IMR-90 (cell line): ENCODE measurements at regions not wholly inside any gene's neighbourhood (a gene's known extent, or its start where the extent isn't known, plus 50 kb on each side); places are given as distances from the start of the nearest gene placed in this dataset.

Experiments
- ATAC-seq: fragments of 200-7000 bp; cut with Tn5 transposase; 2 replicates; pipeline ENCODE4 v1.9.1; 2020; ENCODE audit warnings: low read depth, mild to moderate bottlenecking, moderate library complexity
- BruUV-seq: library from RNA; stranded (reverse); fragments of 400-500 nt; replicated peaks from 2 replicates; lab custom pipeline; 2021; lab: Mats Ljungman, UMichigan
- CTCF ChIA-PET: fragments of 300-600 bp; formaldehyde crosslinking; extraction: SDS; loops from one replicate; lab custom pipeline; 2021; ENCODE audit warnings: antibody characterized with exemption; lab: Yijun Ruan, JAX
- POLR2A ChIA-PET: fragments of 300-600 bp; sonication (Branson Sonifier 250); formaldehyde crosslinking; loops from one replicate; lab custom pipeline; 2022; ENCODE audit warnings: antibody characterized with exemption; ENCODE audit not compliant: unreplicated experiment; lab: Charles Lee
- DNase-seq: peaks from one replicate; pipeline ENCODE4 v3.0.0; 2013
- H2AFZ ChIP-seq: replicated peaks from 2 replicates; pipeline ENCODE3; 2013; ENCODE audit warnings: low read length, mild to moderate bottlenecking; ENCODE audit not compliant: poor library complexity
- H2AK5ac ChIP-seq: 2 replicates; pipeline ENCODE4 v1.6.1; 2013; ENCODE audit warnings: low read depth, low read length, inconsistent platforms
- H2AK9ac ChIP-seq: replicated peaks from 2 replicates; pipeline ENCODE3; 2013; ENCODE audit warnings: mild to moderate bottlenecking, low read depth, low read length, moderate library complexity; ENCODE audit not compliant: poor library complexity
- H2BK120ac ChIP-seq: 2 replicates; pipeline ENCODE4 v1.6.1; 2013; ENCODE audit warnings: low read depth, low read length, inconsistent platforms
- H2BK15ac ChIP-seq: 3 replicates; pipeline ENCODE4 v1.6.1; 2013; ENCODE audit warnings: low read depth, low read length, inconsistent platforms
- H2BK20ac ChIP-seq: 2 replicates; pipeline ENCODE4 v1.6.1; 2013; ENCODE audit warnings: low read depth, mild to moderate bottlenecking, inconsistent platforms, low read length, moderate library complexity
- H2BK5ac ChIP-seq: 2 replicates; pipeline ENCODE4 v1.6.1; 2013; ENCODE audit warnings: mild to moderate bottlenecking, low read depth, low read length, inconsistent platforms; ENCODE audit not compliant: poor library complexity, severe bottlenecking
- H3K14ac ChIP-seq: replicated peaks from 2 replicates; pipeline ENCODE4 v1.6.1; 2013; ENCODE audit warnings: low read depth, low read length, inconsistent platforms
- H3K18ac ChIP-seq: 2 replicates; pipeline ENCODE4 v1.6.1; 2013; ENCODE audit warnings: low read depth, low read length, control low read depth
- H3K23ac ChIP-seq: 2 replicates; pipeline ENCODE4 v1.6.1; 2013; ENCODE audit warnings: low read depth, low read length, inconsistent platforms
- H3K27ac ChIP-seq: 2 replicates; pipeline ENCODE4 v1.5.1; 2013; ENCODE audit warnings: mild to moderate bottlenecking, control low read depth, low read length; ENCODE audit not compliant: insufficient read depth
- H3K27me3 ChIP-seq: 2 replicates; pipeline ENCODE4 v1.6.1; 2013; ENCODE audit warnings: low read length; ENCODE audit not compliant: control insufficient read depth, insufficient read depth
- H3K36me3 ChIP-seq: 2 replicates; pipeline ENCODE4 v1.6.1; 2013; ENCODE audit warnings: low read length, mixed read lengths; ENCODE audit not compliant: control insufficient read depth, insufficient read depth
- H3K4ac ChIP-seq: 2 replicates; pipeline ENCODE4 v1.6.1; 2013; ENCODE audit warnings: low read depth, low read length, inconsistent platforms
- H3K4me1 ChIP-seq: 2 replicates; pipeline ENCODE4 v1.6.1; 2013; ENCODE audit warnings: low read length, mixed read lengths; ENCODE audit not compliant: control insufficient read depth, insufficient read depth
- H3K4me2 ChIP-seq: 2 replicates; pipeline ENCODE4 v1.6.1; 2013; ENCODE audit warnings: low read depth, mild to moderate bottlenecking, control low read depth, low read length, moderate library complexity
- H3K4me3 ChIP-seq: 2 replicates; pipeline ENCODE4 v1.5.1; 2013; ENCODE audit warnings: low read depth, mild to moderate bottlenecking, control low read depth, low read length, moderate library complexity; ENCODE audit not compliant: insufficient read depth
- H3K56ac ChIP-seq: 2 replicates; pipeline ENCODE4 v1.6.1; 2013; ENCODE audit warnings: low read length, inconsistent platforms; ENCODE audit not compliant: insufficient read depth; ENCODE audit errors: extremely low read depth
- H3K79me1 ChIP-seq, 2 experiments: 2 replicates each; pipeline ENCODE4 v1.6.1; 2013; ENCODE audit warnings: low read length in 2 of 2, inconsistent platforms in 1 of 2, low read depth in 1 of 2
- H3K9ac ChIP-seq: 2 replicates; pipeline ENCODE4 v1.6.1; 2013; ENCODE audit warnings: low read depth, low read length, control low read depth
- H3K9me1 ChIP-seq: 2 replicates; pipeline ENCODE4 v1.6.1; 2013; ENCODE audit warnings: low read length, inconsistent platforms; ENCODE audit not compliant: insufficient read depth
- H3K9me3 ChIP-seq: 2 replicates; pipeline ENCODE4 v1.6.1; 2013; ENCODE audit warnings: low read length; ENCODE audit not compliant: control insufficient read depth, insufficient read depth
- H4K20me1 ChIP-seq: 2 replicates; pipeline ENCODE4 v1.6.1; 2013; ENCODE audit warnings: low read length, inconsistent platforms; ENCODE audit not compliant: insufficient read depth
- H4K5ac ChIP-seq: 2 replicates; pipeline ENCODE4 v1.6.1; 2013; ENCODE audit warnings: mild to moderate bottlenecking, low read depth, low read length, control low read depth
- H4K8ac ChIP-seq, 2 experiments: 2 replicates each; pipeline ENCODE4 v1.6.1; 2013; ENCODE audit warnings: low read depth in 2 of 2, low read length in 2 of 2, control low read depth in 1 of 2, inconsistent platforms in 1 of 2
- H4K91ac ChIP-seq: 2 replicates; pipeline ENCODE4 v1.6.1; 2013; ENCODE audit warnings: low read depth, low read length, inconsistent platforms; ENCODE audit not compliant: insufficient read depth
- FOS ChIP-seq: fragments of 150-350 bp; IDR thresholded peaks from 2 replicates; pipeline ENCODE4 v1.6.1; 2016; ENCODE audit warnings: low read depth, low read length
- MAFK ChIP-seq: IDR thresholded peaks from 2 replicates; pipeline ENCODE4 v1.6.1; 2012; ENCODE audit warnings: low read depth, low read length, improper control_type of control experiment
- SMC3 ChIP-seq: fragments of 150-350 bp; IDR thresholded peaks from 2 replicates; pipeline ENCODE4 v1.6.1; 2016; ENCODE audit warnings: low read depth, mild to moderate bottlenecking, antibody characterized with exemption, low read length, moderate library complexity
- WGBS, 2 experiments: methylation state at CpG; one replicate each; pipeline versions ENCODE4 v1.1.5 to v1.1.7; 2013; ENCODE audit warnings: missing lambda C conversion rate in 2 of 2; ENCODE audit not compliant: insufficient read length in 1 of 2; ENCODE audit errors: extremely low coverage in 2 of 2; 5-methylcytosine and 5-hydroxymethylcytosine counted together
- dilution Hi-C: fragments of 300-500 bp; cut with HindIII; formaldehyde crosslinking; loops from one replicate; pipeline ENCODE4 v1.14.3; 2018; ENCODE audit warnings: low sequenced_read_pairs; ENCODE audit not compliant: unreplicated experiment
- in situ Hi-C: fragments of 300-500 bp; cut with MboI; formaldehyde crosslinking; loops from 3 replicates; pipeline ENCODE4 v1.14.3; 2019; ENCODE audit warnings: low sequenced_read_pairs, inconsistent platforms, mixed read lengths
- intact Hi-C: fragments of 100-400 bp; cut with micrococcal nuclease; formaldehyde crosslinking; loops from 2 replicates; pipeline ENCODE4 v1.10.0; 2022

GRCh38 chr22:27003297-27003696, 345.9 kb downstream of the MIAT start:
- Histone ChIP-seq H2AK5ac (no peak overlapping the region), H3K4me3 (no peak overlapping the region), H3K14ac (no peak overlapping the region), H2BK120ac (no peak overlapping the region), H3K9me1 (no peaks in the 10 kb centered on the region), H3K27me3 (peaks cover 10% of the 10 kb centered on the region), H3K4ac (no peak overlapping the region), H3K79me1 (no peaks in the 10 kb centered on the region), H3K27ac (no peak overlapping the region), H2BK15ac (no peak overlapping the region), H3K4me2 (no peak overlapping the region), H2BK5ac (no peak overlapping the region), H3K4me1 (no peaks in the 10 kb centered on the region), H2AK9ac (no peak overlapping the region), H3K56ac (no peak overlapping the region), H3K9ac (no peak overlapping the region), H3K36me3 (no peaks in the 10 kb centered on the region), H2BK20ac (no peak overlapping the region), H4K8ac (no peak overlapping the region), H3K18ac (no peak overlapping the region), H4K20me1 (no peaks in the 10 kb centered on the region), H4K91ac (no peak overlapping the region), H3K23ac (no peak overlapping the region), H2AFZ (no peak overlapping the region), H3K9me3 (no peaks in the 10 kb centered on the region), H4K5ac (no peak overlapping the region)
- DNase-seq (no peak), ATAC-seq (no peak)
- dilution Hi-C loops (no loop called here), in situ Hi-C loops (no loop called here), intact Hi-C loops (loop anchor here (10.0 kb wide), 1 partner anchor 342 kb away; no protein-coding TSS in a partner anchor)
- no TSS peak for BruUV-seq
- CTCF ChIA-PET, result no interaction called here
- POLR2A ChIA-PET, result no interaction called here
- 72% methylated on average over 4 of the region's 11 CpGs; no CpG with 5 or more reads in 1 of the 2 experiments for WGBS, 2 experiments
- TF ChIP-seq SMC3, result no peak
- no peak for TF ChIP-seq FOS
- no peak for TF ChIP-seq MAFK
